GM12891 (cell line): ENCODE measurements at regions not wholly inside any gene's neighbourhood (a gene's known extent, or its start where the extent isn't known, plus 50 kb on each side); places are given as distances from the start of the nearest gene placed in this dataset.

ENCODE experiments used
- PAX5 ChIP-seq: IDR thresholded peaks from 2 replicates; pipeline ENCODE4 v1.6.1; 2011; ENCODE audit warnings: low read length, moderate library complexity, mild to moderate bottlenecking; ENCODE audit not compliant: insufficient read depth, severe bottlenecking
- POLR2A ChIP-seq: IDR thresholded peaks from 2 replicates; pipeline ENCODE4 v1.6.1; 2011; ENCODE audit warnings: low read depth, low read length, control low read depth
- POLR2AphosphoS5 ChIP-seq: IDR thresholded peaks from 2 replicates; pipeline ENCODE4 v1.6.1; 2011; ENCODE audit warnings: low read depth, low read length, control low read depth
- TAF1 ChIP-seq: IDR thresholded peaks from 2 replicates; pipeline ENCODE4 v1.6.1; 2011; ENCODE audit warnings: low read depth, low read length, control low read depth

- TF ChIP-seq POLR2A (no peak), TAF1 (no peak), POLR2AphosphoS5 (no peak), PAX5 (no peak)
Measured at GRCh38 chr4:42280327-42281095, 116.8 kb upstream of the SHISA3 start.
